ENCODE measurements at regions not wholly inside any gene's neighbourhood (a gene's known extent, or its start where the extent isn't known, plus 50 kb on each side); places are given as distances from the start of the nearest gene placed in this dataset.

GRCh38 chr2:181188605-181189004 lies 208.2 kb downstream of the UBE2E3 start:
- no peak for DNase-seq (ENCODE audit: low spot score)

GRCh38 chr2:181189951-181190350 lies 209.5 kb downstream of the UBE2E3 start:
- DNase-seq (ENCODE audit: low spot score), result no peak

- DNase-seq (ENCODE audit: low spot score), result no peak
Measured at GRCh38 chr2:181190711-181191110, 210.3 kb downstream of the UBE2E3 start.

- no peak for DNase-seq (ENCODE audit: low spot score)
Measured at GRCh38 chr2:181193550-181193949, 213.1 kb downstream of the UBE2E3 start.

- no peak for DNase-seq (ENCODE audit: low spot score)
Measured at GRCh38 chr2:181196401-181196800, 216.0 kb downstream of the UBE2E3 start.

- no peak for DNase-seq (ENCODE audit: low spot score)
Measured at GRCh38 chr2:181197140-181197760, 216.8 kb downstream of the UBE2E3 start.

GRCh38 chr2:181198183-181198864 lies 217.9 kb downstream of the UBE2E3 start:
- no peak for DNase-seq (ENCODE audit: low spot score)

GRCh38 chr2:181203412-181203811 lies 223.0 kb downstream of the UBE2E3 start:
- no peak for DNase-seq (ENCODE audit: low spot score)

GRCh38 chr2:181203916-181204315 lies 223.5 kb downstream of the UBE2E3 start:
- no peak for DNase-seq (ENCODE audit: low spot score)

GRCh38 chr2:181218401-181218821 lies 238.0 kb downstream of the UBE2E3 start:
- DNase-seq (ENCODE audit: low spot score), result no peak

GRCh38 chr2:181223234-181223633 lies 234.0 kb upstream of the ITGA4 start:
- no peak for DNase-seq (ENCODE audit: low spot score)

GRCh38 chr2:181224866-181225265 lies 232.3 kb upstream of the ITGA4 start:
- DNase-seq (ENCODE audit: low spot score), result no peak

GRCh38 chr2:181228661-181229060 lies 228.5 kb upstream of the ITGA4 start:
- DNase-seq (ENCODE audit: low spot score), result no peak

GRCh38 chr2:181231151-181231550 lies 226.0 kb upstream of the ITGA4 start:
- DNase-seq (ENCODE audit: low spot score), result no peak

GRCh38 chr2:181231886-181232621 lies 225.1 kb upstream of the ITGA4 start:
- peak; percentile 7 for DNase-seq (ENCODE audit: low spot score)

GRCh38 chr2:181234487-181234891 lies 222.7 kb upstream of the ITGA4 start:
- no peak for DNase-seq (ENCODE audit: low spot score)

GRCh38 chr2:181235011-181235410 lies 222.2 kb upstream of the ITGA4 start:
- DNase-seq (ENCODE audit: low spot score), result no peak

- DNase-seq (ENCODE audit: low spot score), result no peak
Measured at GRCh38 chr2:181235683-181236459, 221.3 kb upstream of the ITGA4 start.

- DNase-seq (ENCODE audit: low spot score), result no peak
Measured at GRCh38 chr2:181239201-181239799, 217.9 kb upstream of the ITGA4 start.

- DNase-seq (ENCODE audit: low spot score), result no peak
Measured at GRCh38 chr2:181240844-181241243, 216.3 kb upstream of the ITGA4 start.

GRCh38 chr2:181241366-181241765 lies 215.8 kb upstream of the ITGA4 start:
- no peak for DNase-seq (ENCODE audit: low spot score)

GRCh38 chr2:181241797-181242196 lies 215.4 kb upstream of the ITGA4 start:
- DNase-seq (ENCODE audit: low spot score), result no peak

Data from pons (tissue), 1 donor.